Muscle layer of colon (tissue), 2 donors: ENCODE measurements at regions not wholly inside any gene's neighbourhood (a gene's known extent, or its start where the extent isn't known, plus 50 kb on each side); places are given as distances from the start of the nearest gene placed in this dataset.

Source experiments
- H3K27ac ChIP-seq: one replicate; pipeline ENCODE4 v1.7.0; 2013; ENCODE audit warnings: low read depth, mild to moderate bottlenecking, low read length, moderate library complexity
- H3K27me3 ChIP-seq, 2 donors: one replicate each; pipeline ENCODE4 v1.7.0; 2013; ENCODE audit warnings: low read length in 2 of 2, mild to moderate bottlenecking in 2 of 2; ENCODE audit not compliant: insufficient read depth in 2 of 2, control insufficient read depth in 1 of 2
- H3K36me3 ChIP-seq: one replicate; pipeline ENCODE4 v1.7.0; 2013; ENCODE audit warnings: mild to moderate bottlenecking, low read length; ENCODE audit not compliant: insufficient read depth
- H3K4me1 ChIP-seq: one replicate; pipeline ENCODE4 v1.7.0; 2013; ENCODE audit warnings: mild to moderate bottlenecking, low read length; ENCODE audit not compliant: insufficient read depth
- H3K4me3 ChIP-seq, 2 donors: one replicate each; pipeline ENCODE4 v1.7.0; 2013; ENCODE audit warnings: low read length in 2 of 2, low read depth in 1 of 2, mild to moderate bottlenecking in 1 of 2, moderate library complexity in 1 of 2
- H3K9ac ChIP-seq: one replicate; pipeline ENCODE4 v1.7.0; 2013; ENCODE audit warnings: low read length
- H3K9me3 ChIP-seq: one replicate; pipeline ENCODE4 v1.7.0; 2013; ENCODE audit warnings: mild to moderate bottlenecking, low read length
- donor health status: abdominal sarcoma.
- donor health status: Adenocarcinoma of cecum.

DNA sequence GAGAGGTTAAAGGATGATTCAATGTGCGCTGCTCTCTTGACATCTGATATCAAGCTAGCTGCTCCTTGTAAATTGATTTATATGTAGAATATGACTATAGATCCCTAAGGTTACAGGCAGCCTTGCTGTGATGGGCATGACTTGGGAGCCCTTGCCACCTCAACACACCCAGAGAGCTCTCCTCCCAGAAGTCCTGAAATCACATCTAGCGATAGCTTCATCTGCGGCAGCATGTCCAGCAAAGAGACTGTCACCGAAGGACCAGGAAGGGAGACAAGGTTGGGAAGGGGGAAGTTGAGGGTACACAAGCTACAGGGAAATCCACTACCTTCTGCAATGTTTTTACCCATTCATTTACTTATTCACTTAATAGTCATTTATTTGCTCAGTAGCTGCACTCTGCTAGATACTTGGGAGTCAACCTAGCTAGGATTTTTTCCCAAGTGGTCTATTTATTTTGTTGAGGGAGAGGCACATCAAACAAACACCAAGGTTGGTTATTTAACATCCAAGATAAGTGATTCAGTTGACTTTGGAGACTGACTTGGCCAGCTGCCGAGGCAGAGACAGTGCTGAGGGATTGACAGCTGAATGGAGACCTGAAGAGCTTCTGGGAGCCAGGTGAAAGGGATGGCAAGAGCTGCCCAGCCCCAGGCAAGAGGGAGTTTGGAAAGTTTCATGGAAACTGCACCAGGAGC lies 205.8 kb upstream of the IL12A start:
- Histone ChIP-seq H3K4me1 (peaks cover 61% of the 10 kb centered on the region), H3K9me3 (no peaks in the 10 kb centered on the region), H3K4me3 (no peak overlapping the region), H3K27ac (peak overlapping the region; percentile 9), H3K27me3 (no peaks in the 10 kb centered on the region), H3K9ac (no peak overlapping the region), H3K36me3 (no peaks in the 10 kb centered on the region)

DNA sequence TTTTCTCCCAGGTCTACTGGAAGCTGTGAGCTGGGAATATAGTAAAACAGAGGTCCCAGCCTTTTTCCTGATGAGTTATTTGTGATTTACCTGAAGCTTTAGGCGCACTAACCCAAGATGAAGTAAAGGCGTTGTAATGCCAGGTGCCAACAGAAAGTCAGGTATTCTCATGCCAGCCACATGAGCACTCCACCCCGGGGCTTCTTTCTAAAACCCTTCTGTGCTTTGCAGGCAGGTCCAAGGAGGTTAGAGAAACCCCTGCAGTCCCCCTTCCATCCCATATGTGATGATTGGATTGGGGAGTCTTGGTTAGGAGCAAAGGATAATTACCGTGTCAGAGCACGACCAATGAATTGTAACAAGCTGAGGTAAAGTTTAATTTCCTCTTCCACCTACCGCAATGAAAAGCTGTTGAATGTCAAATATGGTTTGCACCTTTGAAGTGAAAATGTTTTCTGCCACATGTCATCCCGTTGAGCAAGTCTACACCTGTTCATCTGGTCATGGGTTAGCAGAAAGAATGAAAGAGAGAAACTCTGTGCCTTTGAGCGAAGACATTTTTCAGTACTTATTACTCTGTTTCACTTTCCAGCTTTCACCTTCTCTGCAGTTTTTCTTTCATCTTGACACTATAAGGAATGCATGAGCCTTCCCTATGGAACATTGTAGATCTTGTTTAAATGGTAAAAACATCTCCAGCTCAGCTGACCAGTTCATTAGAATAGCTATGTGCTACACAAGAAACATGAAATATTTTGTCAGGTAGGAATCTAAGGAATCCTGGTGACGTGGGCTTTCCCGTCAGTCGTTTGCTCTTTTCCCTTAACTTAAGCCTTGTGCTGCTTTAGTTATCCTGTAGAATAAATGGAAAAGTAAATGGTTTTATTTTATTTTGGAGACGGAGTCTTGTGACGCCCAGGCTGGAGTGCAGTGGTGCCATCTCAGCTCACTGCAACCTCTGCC lies 204.6 kb upstream of the IL12A start:
- no peaks in the 10 kb centered on the region for H3K27me3 ChIP-seq
- H3K9me3 ChIP-seq, result no peaks in the 10 kb centered on the region
- H3K4me3 ChIP-seq, result no peak overlapping the region
- H3K36me3 ChIP-seq, result no peaks in the 10 kb centered on the region
- peaks cover 65% of the 10 kb centered on the region for H3K4me1 ChIP-seq
- no peak overlapping the region for H3K9ac ChIP-seq
- peak overlapping the region; percentile 39 for H3K27ac ChIP-seq

GRCh38 chr3:159785273-159785708 lies 203.3 kb upstream of the IL12A start:
- Histone ChIP-seq H3K4me1 (peaks cover 67% of the 10 kb centered on the region), H3K9me3 (no peaks in the 10 kb centered on the region), H3K27me3 (no peaks in the 10 kb centered on the region), H3K4me3 (no peak overlapping the region), H3K9ac (no peak overlapping the region), H3K27ac (peak overlapping the region; percentile 59), H3K36me3 (no peaks in the 10 kb centered on the region)

GRCh38 chr3:159786489-159787177 lies 202.0 kb upstream of the IL12A start:
- Histone ChIP-seq H3K9me3 (no peaks in the 10 kb centered on the region), H3K4me1 (peaks cover 74% of the 10 kb centered on the region), H3K27me3 (no peaks in the 10 kb centered on the region), H3K27ac (peak overlapping the region; percentile 73), H3K9ac (no peak overlapping the region), H3K4me3 (no peak overlapping the region), H3K36me3 (no peaks in the 10 kb centered on the region)

- no peaks in the 10 kb centered on the region for H3K9me3 ChIP-seq
- peaks cover 76% of the 10 kb centered on the region for H3K4me1 ChIP-seq
- peak overlapping the region; percentile 73 for H3K27ac ChIP-seq
- no peaks in the 10 kb centered on the region for H3K27me3 ChIP-seq
- H3K4me3 ChIP-seq, result no peak overlapping the region
- no peak overlapping the region for H3K9ac ChIP-seq
- no peaks in the 10 kb centered on the region for H3K36me3 ChIP-seq
Observed at GRCh38 chr3:159787178-159787574, 201.5 kb upstream of the IL12A start.

DNA sequence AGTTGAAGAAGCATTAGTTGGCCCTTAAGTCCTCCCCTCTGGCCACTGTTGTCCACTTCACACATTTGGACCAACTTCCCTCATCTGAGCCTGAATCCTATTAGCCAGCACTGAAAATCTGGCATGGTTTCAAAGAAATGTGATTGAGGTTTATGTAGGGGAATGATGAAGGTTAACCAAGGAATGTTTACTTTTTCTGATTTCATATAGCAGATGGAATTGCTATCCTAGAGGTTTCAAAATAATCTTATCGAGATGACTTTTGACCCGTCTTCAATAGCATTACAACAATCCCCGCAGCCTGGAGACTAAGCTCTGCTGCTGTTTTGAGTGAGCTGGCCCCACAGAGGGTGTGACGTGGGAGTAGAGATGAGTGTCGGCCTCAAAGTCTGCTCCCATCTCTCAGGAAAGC lies 200.8 kb upstream of the IL12A start:
- H3K4me3 ChIP-seq, result no peak overlapping the region
- H3K9ac ChIP-seq, result peak overlapping the region; percentile 21
- no peaks in the 10 kb centered on the region for H3K27me3 ChIP-seq
- H3K36me3 ChIP-seq, result no peaks in the 10 kb centered on the region
- H3K27ac ChIP-seq, result peak overlapping the region; percentile 73
- H3K4me1 ChIP-seq, result peaks cover 78% of the 10 kb centered on the region
- H3K9me3 ChIP-seq, result no peaks in the 10 kb centered on the region

DNA sequence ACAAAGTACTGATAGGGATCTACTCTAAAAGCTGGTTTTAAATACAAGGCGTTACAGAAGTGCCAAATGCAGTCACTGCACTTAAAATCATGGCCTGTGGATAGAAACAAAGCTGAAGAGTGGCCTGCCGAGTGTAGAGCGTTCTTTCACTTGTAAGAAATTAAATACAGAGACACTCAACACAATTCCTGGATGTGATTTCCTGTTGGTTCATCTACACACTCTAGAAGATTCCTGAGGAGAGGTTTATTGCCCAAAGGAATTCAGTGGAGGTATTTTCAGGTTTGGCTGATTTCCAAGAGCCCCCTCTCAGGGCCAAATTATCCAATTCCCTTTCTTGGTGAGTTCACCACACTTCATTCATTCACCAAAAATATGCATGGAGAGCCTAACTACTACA lies 200.3 kb upstream of the IL12A start:
- Histone ChIP-seq H3K9ac (peak overlapping the region; percentile 21), H3K27ac (peak overlapping the region; percentile 73), H3K4me1 (peaks cover 79% of the 10 kb centered on the region), H3K4me3 (no peak overlapping the region), H3K9me3 (no peaks in the 10 kb centered on the region), H3K27me3 (no peaks in the 10 kb centered on the region), H3K36me3 (no peaks in the 10 kb centered on the region)

DNA sequence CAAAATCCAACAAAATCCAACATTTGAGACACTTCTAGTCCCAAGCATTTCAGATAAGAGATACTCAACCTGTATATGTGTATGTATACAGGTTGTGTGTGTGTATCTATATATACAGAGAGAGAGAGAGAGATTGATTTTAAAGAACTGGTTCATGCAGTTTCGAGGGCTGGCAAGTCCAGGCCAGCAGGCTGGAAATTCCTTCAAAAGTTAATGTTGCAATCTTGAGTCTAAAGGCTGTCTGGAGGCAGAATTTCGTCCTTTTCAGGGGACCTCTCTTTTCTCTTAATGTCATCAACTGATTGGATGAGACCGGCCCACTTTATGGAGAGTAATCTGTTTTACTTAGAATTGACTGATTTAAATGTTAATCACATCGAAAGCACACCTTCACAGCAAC lies 199.6 kb upstream of the IL12A start:
- H3K27me3 ChIP-seq, result no peaks in the 10 kb centered on the region
- H3K36me3 ChIP-seq, result no peaks in the 10 kb centered on the region
- H3K9me3 ChIP-seq, result no peaks in the 10 kb centered on the region
- H3K27ac ChIP-seq, result peak overlapping the region; percentile 38
- H3K9ac ChIP-seq, result no peak overlapping the region
- H3K4me3 ChIP-seq, result no peak overlapping the region
- peaks cover 79% of the 10 kb centered on the region for H3K4me1 ChIP-seq

DNA sequence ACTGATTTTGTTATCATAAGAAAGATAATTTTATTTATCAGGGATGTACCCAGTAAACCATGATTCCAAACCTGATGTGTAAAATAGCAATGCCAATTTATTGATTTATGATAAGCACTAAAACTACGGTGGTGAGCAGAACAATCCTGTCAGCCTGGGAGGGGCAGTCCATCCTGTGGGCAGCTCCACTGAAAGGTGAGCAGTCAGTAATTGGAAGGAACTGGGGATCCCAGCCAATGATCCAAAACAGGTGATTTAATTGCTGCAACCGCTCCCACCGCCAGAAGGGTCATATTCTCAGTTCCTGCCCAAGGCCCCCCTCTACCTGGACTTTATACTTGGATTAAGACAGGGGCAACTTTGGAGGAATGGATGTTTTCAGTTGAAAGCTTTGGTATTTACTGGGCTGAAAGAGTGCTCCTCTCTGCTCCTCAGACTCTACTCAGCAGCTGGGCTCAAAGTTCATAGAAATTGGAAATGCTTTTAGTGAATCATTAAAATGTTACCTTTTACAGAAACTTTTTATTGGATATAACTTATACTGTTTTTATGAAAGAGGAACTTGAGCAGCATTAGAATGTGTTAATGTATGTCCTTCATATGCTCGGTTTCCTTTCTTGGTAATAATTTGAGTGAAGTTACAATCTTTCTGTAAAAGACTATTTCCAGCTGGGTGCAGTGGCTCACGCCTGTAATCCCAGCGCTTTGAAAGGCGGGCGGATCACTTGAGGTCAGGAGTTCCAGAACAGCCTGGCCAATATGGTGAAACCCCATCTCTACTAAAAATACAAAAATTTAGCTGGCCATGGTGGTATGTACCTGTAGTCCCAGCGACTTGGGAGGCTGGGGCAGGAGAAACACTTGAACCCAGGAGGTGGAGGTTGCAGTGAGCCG lies 198.6 kb upstream of the IL12A start:
- H3K27ac ChIP-seq, result no peak overlapping the region

DNA sequence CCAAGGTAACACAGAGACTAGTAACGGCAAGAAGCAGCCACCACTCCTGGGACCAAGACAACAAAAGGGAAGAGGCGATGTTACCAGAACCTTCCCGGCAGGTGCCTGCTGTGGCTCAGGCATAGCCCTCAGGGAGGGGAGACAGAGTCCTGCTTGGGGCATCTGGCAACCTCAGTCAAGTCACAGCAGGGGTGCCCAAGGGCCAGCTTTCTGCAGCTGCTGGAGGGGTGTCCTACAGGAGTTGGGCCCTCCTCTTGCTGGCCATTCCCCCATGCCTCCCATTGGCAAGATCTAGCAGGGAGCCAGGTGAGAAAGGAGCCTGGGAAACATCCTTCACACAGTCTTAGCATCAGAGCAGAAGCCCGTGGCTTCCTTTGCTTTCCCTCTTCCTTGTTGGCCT lies 197.3 kb upstream of the IL12A start:
- Histone ChIP-seq H3K9me3 (no peaks in the 10 kb centered on the region), H3K27ac (peak overlapping the region; percentile 68), H3K4me3 (no peak overlapping the region), H3K4me1 (peaks cover 88% of the 10 kb centered on the region), H3K36me3 (no peaks in the 10 kb centered on the region), H3K27me3 (no peaks in the 10 kb centered on the region), H3K9ac (no peak overlapping the region)

More for the DNA sequence above, 198.6 kb upstream of the IL12A start:
- H3K27me3 ChIP-seq, result no peaks in the 10 kb centered on the region
- H3K36me3 ChIP-seq, result no peaks in the 10 kb centered on the region
- no peak overlapping the region for H3K9ac ChIP-seq
- H3K9me3 ChIP-seq, result no peaks in the 10 kb centered on the region
- H3K4me3 ChIP-seq, result no peak overlapping the region
- H3K4me1 ChIP-seq, result peaks cover 85% of the 10 kb centered on the region
